HL-60 (cell line): ENCODE measurements at regions not wholly inside any gene's neighbourhood (a gene's known extent, or its start where the extent isn't known, plus 50 kb on each side); places are given as distances from the start of the nearest gene placed in this dataset.

Experiments
- DNase-seq, 2 experiments: peaks; one replicate each; pipeline ENCODE4 v3.0.0-alpha.2; 2010 to 2020; ENCODE audit warnings: low read depth in 1 of 2, low spot score in 1 of 2
- H3K27ac ChIP-seq: fragments of 250-450 bp; sonication (Bioruptor Pico); replicated peaks from 2 replicates; pipeline ENCODE4 v1.5.1; 2020; ENCODE audit warnings: mild to moderate bottlenecking, moderate library complexity
- H3K27me3 ChIP-seq: fragments of 250-450 bp; sonication (Bioruptor Pico); 2 replicates; pipeline ENCODE4 v1.5.1; 2021; ENCODE audit warnings: mild to moderate bottlenecking, moderate library complexity; ENCODE audit not compliant: insufficient read depth, poor library complexity, severe bottlenecking
- H3K4me3 ChIP-seq: replicated peaks from 2 replicates; pipeline ENCODE4 v1.5.1; 2011; ENCODE audit warnings: mild to moderate bottlenecking, control low read depth, low read length; ENCODE audit not compliant: insufficient read depth
- GABPA ChIP-seq: IDR thresholded peaks from 2 replicates; pipeline ENCODE4 v1.6.1; 2012; ENCODE audit warnings: low read depth
- POLR2AphosphoS5 ChIP-seq: IDR thresholded peaks from 2 replicates; pipeline ENCODE4 v1.6.1; 2012; ENCODE audit warnings: low read depth
- SPI1 ChIP-seq: IDR thresholded peaks from 2 replicates; pipeline ENCODE4 v1.6.1; 2012; ENCODE audit warnings: low read depth, mild to moderate bottlenecking, borderline replicate concordance
- TF ChIP-seq, protein P1 (sequence below): IDR thresholded peaks from one replicate; pipeline ENCODE4 v1.5.1; 2011; ENCODE audit warnings: low read length, control low read depth, inconsistent platforms; ENCODE audit not compliant: insufficient read depth
- TF ChIP-seq, protein P2 (sequence below): IDR thresholded peaks from 2 replicates; pipeline ENCODE4 v1.6.1; 2012; ENCODE audit warnings: low read depth; ENCODE audit not compliant: insufficient replicate concordance

DNA sequence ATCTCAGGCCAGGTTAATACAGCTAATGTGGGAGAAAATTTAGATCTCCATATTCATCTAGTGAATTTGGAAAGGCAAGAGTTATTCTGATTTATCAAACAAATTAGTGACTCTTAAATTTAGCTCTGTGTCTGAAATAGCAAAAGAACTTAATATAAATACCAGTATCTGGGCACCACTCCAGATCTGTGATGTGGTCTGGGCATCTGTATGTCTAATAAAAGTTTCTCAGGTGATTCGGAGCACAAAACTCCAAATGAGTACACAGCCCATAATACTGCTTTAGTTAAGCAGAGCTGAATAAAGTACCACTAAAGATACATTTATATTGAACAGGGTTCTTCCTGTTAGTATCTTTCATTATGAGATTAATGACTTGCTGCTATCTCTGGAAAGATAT, 261.4 kb downstream of the BAMBI start:
- no peak for DNase-seq
- H3K27me3 ChIP-seq = no peaks in the 10 kb centered on the region
- no peak overlapping the region for H3K27ac ChIP-seq
- TF ChIP-seq SPI1 (no peak), POLR2AphosphoS5 (no peak), GABPA (no peak)
- TF ChIP-seq, protein P1, sequence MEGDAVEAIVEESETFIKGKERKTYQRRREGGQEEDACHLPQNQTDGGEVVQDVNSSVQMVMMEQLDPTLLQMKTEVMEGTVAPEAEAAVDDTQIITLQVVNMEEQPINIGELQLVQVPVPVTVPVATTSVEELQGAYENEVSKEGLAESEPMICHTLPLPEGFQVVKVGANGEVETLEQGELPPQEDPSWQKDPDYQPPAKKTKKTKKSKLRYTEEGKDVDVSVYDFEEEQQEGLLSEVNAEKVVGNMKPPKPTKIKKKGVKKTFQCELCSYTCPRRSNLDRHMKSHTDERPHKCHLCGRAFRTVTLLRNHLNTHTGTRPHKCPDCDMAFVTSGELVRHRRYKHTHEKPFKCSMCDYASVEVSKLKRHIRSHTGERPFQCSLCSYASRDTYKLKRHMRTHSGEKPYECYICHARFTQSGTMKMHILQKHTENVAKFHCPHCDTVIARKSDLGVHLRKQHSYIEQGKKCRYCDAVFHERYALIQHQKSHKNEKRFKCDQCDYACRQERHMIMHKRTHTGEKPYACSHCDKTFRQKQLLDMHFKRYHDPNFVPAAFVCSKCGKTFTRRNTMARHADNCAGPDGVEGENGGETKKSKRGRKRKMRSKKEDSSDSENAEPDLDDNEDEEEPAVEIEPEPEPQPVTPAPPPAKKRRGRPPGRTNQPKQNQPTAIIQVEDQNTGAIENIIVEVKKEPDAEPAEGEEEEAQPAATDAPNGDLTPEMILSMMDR = no peak
- TF ChIP-seq, protein P2, sequence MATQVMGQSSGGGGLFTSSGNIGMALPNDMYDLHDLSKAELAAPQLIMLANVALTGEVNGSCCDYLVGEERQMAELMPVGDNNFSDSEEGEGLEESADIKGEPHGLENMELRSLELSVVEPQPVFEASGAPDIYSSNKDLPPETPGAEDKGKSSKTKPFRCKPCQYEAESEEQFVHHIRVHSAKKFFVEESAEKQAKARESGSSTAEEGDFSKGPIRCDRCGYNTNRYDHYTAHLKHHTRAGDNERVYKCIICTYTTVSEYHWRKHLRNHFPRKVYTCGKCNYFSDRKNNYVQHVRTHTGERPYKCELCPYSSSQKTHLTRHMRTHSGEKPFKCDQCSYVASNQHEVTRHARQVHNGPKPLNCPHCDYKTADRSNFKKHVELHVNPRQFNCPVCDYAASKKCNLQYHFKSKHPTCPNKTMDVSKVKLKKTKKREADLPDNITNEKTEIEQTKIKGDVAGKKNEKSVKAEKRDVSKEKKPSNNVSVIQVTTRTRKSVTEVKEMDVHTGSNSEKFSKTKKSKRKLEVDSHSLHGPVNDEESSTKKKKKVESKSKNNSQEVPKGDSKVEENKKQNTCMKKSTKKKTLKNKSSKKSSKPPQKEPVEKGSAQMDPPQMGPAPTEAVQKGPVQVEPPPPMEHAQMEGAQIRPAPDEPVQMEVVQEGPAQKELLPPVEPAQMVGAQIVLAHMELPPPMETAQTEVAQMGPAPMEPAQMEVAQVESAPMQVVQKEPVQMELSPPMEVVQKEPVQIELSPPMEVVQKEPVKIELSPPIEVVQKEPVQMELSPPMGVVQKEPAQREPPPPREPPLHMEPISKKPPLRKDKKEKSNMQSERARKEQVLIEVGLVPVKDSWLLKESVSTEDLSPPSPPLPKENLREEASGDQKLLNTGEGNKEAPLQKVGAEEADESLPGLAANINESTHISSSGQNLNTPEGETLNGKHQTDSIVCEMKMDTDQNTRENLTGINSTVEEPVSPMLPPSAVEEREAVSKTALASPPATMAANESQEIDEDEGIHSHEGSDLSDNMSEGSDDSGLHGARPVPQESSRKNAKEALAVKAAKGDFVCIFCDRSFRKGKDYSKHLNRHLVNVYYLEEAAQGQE = no peak
- no peak overlapping the region for H3K4me3 ChIP-seq

DNA sequence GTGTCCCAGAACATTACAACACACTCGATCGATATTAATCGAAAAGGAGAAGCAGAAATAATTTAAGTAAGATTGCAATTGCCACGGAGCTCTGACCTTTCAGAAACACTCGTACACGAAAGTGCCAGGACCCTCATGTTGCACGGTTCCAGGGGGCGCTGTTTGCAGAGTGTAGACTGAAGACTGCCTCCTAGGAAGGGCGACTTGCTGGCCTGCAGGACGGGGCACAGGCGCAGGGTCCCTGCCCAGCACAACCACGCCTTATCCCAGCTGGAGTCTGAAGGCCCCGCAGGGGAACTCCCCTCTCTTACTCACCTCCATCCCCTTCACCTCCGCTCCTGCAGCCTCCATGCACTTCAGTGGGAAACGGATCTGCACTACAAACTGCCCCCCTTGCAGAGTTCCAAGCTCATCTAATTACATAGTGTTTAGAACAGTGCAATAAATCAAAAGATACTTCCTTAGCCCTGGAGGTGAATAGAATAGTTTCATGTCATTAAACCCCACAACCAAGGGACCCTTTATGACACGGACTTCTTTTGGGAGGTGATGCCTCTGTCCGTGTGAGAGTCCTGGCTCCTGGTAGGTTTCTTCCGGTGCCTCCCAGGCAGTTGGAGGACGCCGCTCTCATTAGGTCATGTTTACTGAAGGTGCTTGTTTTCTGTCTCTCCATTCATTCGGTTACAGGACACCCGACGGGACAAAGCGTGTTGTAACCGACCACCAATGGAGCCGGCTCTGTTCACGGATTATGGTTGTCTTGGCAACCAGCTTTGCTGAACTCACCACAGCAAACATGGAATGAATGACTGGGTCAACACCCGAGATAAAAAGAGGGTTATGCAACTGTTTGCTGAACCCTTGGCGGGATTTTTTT, 262.2 kb downstream of the BAMBI start:
- Histone ChIP-seq H3K4me3 (no peak overlapping the region), H3K27me3 (no peaks in the 10 kb centered on the region), H3K27ac (no peak overlapping the region)
- no peak for DNase-seq
- TF ChIP-seq POLR2AphosphoS5 = no peak
- TF ChIP-seq SPI1 = no peak
- no peak for TF ChIP-seq GABPA
- TF ChIP-seq, protein P1 = no peak

DNA sequence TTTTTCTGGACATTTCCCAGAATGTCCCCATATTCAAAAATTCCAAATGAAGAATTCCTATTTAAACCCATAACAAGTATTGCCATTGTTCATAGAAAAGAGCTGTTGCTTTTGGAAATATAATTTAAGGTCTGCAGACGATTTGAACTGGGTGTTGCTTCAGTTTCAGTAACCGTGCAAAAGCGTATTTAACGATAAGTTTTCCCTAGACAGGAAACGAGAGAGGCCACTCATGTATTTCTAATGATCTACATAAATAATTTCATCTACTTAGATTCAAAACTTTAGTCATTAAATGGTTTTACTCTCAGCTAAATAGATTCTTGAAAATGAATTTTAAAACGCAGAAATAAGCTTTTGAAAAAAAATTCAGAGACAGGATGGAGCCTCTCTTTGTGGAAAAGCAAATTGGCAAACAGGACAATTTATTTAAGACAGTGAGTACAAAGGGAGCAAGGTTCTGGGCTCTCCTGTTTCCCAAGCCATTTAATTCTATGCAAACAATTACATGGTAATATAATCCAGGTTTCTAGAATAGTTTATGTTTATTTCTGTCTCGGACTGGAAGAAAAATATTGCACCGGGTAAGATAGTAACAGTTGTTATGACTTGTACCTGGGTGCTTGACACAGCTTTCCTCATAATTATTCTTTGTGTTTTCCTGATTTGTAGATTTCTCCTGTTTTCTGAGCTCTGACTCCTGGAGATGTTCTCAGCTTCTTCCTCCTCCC, 263.0 kb downstream of the BAMBI start:
- no peak overlapping the region for H3K4me3 ChIP-seq
- H3K27ac ChIP-seq = no peak overlapping the region
- H3K27me3 ChIP-seq = peaks cover under 1% of the 10 kb centered on the region
- no peak for DNase-seq
- TF ChIP-seq SPI1 (no peak), POLR2AphosphoS5 (no peak)
- TF ChIP-seq, protein P2 = no peak
- TF ChIP-seq, protein P1 = no peak
